SKM-1 treated with dmso at 0.1 percent for 144 hours (cell line): ENCODE measurements at regions not wholly inside any gene's neighbourhood (a gene's known extent, or its start where the extent isn't known, plus 50 kb on each side); places are given as distances from the start of the nearest gene placed in this dataset.

Experiments
- DNase-seq: peaks from one replicate; lab custom pipeline; 2025; ENCODE audit not compliant: unreplicated experiment; lab: John Stamatoyannopoulos, UW

GRCh38 chr3:154976072-154976983, 103.8 kb upstream of the MME start:
- no peak for DNase-seq

GRCh38 chr3:154973851-154974250, 106.3 kb upstream of the MME start:
- DNase-seq, result no peak

GRCh38 chr3:154972951-154973350, 107.2 kb upstream of the MME start:
- no peak for DNase-seq

GRCh38 chr3:154971771-154972326, 108.3 kb upstream of the MME start:
- DNase-seq, result peak; percentile 50

GRCh38 chr3:154971341-154971740, 108.8 kb upstream of the MME start:
- peak; percentile 10 for DNase-seq

- peak; percentile 44 for DNase-seq
Measured at GRCh38 chr3:154970797-154971196, 109.3 kb upstream of the MME start.

GRCh38 chr3:154969366-154969765, 110.8 kb upstream of the MME start:
- DNase-seq, result no peak

GRCh38 chr3:154967090-154967489, 113.0 kb upstream of the MME start:
- no peak for DNase-seq

- DNase-seq, result no peak
Measured at GRCh38 chr3:154956815-154957214, 123.3 kb upstream of the MME start.

GRCh38 chr3:154955907-154956533, 124.1 kb upstream of the MME start:
- DNase-seq, result no peak

GRCh38 chr3:154954757-154955156, 125.4 kb upstream of the MME start:
- DNase-seq, result peak; percentile 59

- DNase-seq, result no peak
Measured at GRCh38 chr3:154953538-154953937, 126.6 kb upstream of the MME start.

GRCh38 chr3:154952553-154952952, 127.6 kb upstream of the MME start:
- DNase-seq, result no peak

GRCh38 chr3:154943981-154944380, 136.1 kb upstream of the MME start:
- no peak for DNase-seq

GRCh38 chr3:154942827-154943226, 137.3 kb upstream of the MME start:
- DNase-seq, result no peak

GRCh38 chr3:154936196-154936595, 143.9 kb upstream of the MME start:
- no peak for DNase-seq

- DNase-seq, result no peak
Measured at GRCh38 chr3:154933581-154933980, 146.5 kb upstream of the MME start.

- DNase-seq, result no peak
Measured at GRCh38 chr3:154932633-154933032, 147.5 kb upstream of the MME start.

- DNase-seq, result no peak
Measured at GRCh38 chr3:154931484-154931883, 148.6 kb upstream of the MME start.

GRCh38 chr3:154926721-154927120, 153.4 kb upstream of the MME start:
- no peak for DNase-seq

- no peak for DNase-seq
Measured at GRCh38 chr3:154921351-154921750, 158.8 kb upstream of the MME start.

GRCh38 chr3:154919226-154919625, 160.9 kb upstream of the MME start:
- no peak for DNase-seq
